ENCODE measurements at regions not wholly inside any gene's neighbourhood (a gene's known extent, or its start where the extent isn't known, plus 50 kb on each side); places are given as distances from the start of the nearest gene placed in this dataset.
"Not testable (repeated sequence)": the region's sequence is repeated elsewhere in the genome, so short reads cannot be mapped to it uniquely, and the experiment has no call there.

DNA sequence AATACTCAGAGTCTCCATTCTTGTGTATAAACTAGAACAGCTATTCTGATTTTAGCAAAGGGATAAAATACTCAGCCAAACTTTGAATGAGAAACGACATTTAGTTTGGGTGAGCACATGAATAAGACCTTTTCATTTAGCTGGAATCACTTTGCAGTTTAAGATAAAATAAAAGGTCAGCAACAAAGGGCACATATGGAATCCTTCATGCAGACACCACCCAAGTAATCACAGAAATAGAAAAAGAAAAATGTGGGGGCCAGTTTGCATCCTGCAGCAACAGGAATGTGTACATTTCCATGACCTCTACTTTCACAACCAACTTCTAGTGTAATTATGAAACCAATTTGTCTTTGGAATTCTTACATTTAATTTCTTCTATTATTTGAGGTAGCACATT, 1637.4 kb downstream of the PCDH9 start:
- WGBS, 2 donors: 33 to 58% methylated on average over 1 of the region's 1 CpG
- intact Hi-C loops (cut with DNase I): no loop called here
- TF ChIP-seq POLR2A (IDR thresholded peaks at IDR 0.05) (no peak), CTCF (IDR thresholded peaks at IDR 0.05) (no peak)

GRCh38 chr13:65585346-65585745, 1644.8 kb downstream of the PCDH9 start:
- no peak for TF ChIP-seq CTCF (IDR thresholded peaks at IDR 0.05)
- TF ChIP-seq POLR2A (IDR thresholded peaks at IDR 0.05): no peak
- H3K36me3 ChIP-seq (replicated peaks in 1 of 2; ENCODE audit: insufficient read depth in 1 of 2, low read depth in 2 of 2): no peaks in the 10 kb centered on the region
- intact Hi-C loops (cut with DNase I): no loop called here
- H3K27me3 ChIP-seq: no peaks in the 10 kb centered on the region
- DNase-seq: no peak
- no peak for ATAC-seq
- no peak overlapping the region for H3K27ac ChIP-seq
- 57 to 60% methylated on average over 6 to 10 of the region's 10 CpGs for WGBS, 2 donors
- no peaks in the 10 kb centered on the region for H3K4me1 ChIP-seq
- no peaks in the 10 kb centered on the region for H3K9me3 ChIP-seq
- H3K4me3 ChIP-seq: no peak overlapping the region

More for the DNA sequence above, 1637.4 kb downstream of the PCDH9 start:
- Histone ChIP-seq H3K4me3 (no peak overlapping the region), H3K27ac (no peak overlapping the region), H3K36me3 (replicated peaks in 1 of 2; ENCODE audit: insufficient read depth in 1 of 2, low read depth in 2 of 2) (no peaks in the 10 kb centered on the region), H3K9me3 (no peaks in the 10 kb centered on the region), H3K4me1 (no peaks in the 10 kb centered on the region), H3K27me3 (no peaks in the 10 kb centered on the region)
- ATAC-seq (no peak), DNase-seq (no peak)

DNA sequence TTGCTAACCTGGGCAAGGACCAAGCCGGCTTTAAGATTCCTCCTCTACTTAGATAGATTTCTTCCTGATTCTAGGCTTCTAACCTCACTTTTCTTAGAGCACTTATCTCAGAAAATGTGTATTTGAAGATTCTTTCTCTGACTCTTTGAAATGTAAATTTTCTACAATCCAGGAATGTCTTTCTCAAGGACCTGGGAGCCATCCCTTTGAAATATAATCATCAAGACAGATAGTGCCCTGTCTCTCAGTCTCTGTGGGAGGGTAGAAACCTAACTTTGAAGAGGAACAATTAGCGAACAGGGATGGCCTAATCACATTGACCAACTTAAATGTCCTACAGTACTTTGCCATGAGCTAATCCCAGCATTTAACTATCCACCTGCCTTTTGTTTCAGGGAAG, 1646.0 kb downstream of the PCDH9 start:
- no peak for DNase-seq
- intact Hi-C loops (cut with DNase I): no loop called here
- Histone ChIP-seq H3K27ac (no peak overlapping the region), H3K36me3 (replicated peaks in 1 of 2; ENCODE audit: insufficient read depth in 1 of 2, low read depth in 2 of 2) (no peaks in the 10 kb centered on the region), H3K9me3 (no peaks in the 10 kb centered on the region), H3K27me3 (no peaks in the 10 kb centered on the region), H3K4me3 (no peak overlapping the region), H3K4me1 (no peaks in the 10 kb centered on the region)
- 22 to 28% methylated on average over 2 of the region's 2 CpGs for WGBS, 2 donors
- TF ChIP-seq CTCF (IDR thresholded peaks at IDR 0.05) (no peak), POLR2A (IDR thresholded peaks at IDR 0.05) (no peak)
- no peak for ATAC-seq

DNA sequence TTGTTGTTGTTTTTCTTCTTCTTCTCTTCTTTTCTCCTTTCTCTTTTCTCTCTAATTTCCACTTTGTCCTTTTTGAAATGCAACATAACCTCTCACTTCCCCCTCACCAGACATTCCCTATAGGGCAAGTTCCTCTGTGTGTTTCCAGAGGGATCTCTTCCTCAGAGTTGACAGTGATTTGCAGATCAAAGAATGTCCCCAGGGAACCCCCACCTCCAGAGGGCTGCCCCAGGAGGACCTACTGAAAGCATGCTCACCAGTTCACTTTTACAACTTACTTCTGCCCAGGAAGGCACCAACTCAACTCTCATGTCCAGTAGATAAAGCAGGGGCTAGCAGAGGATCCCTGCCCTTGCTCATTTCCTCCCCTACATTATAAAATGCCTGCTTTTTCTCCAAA, 1648.0 kb downstream of the PCDH9 start:
- ATAC-seq (no peak), DNase-seq (no peak)

GRCh38 chr13:65564561-65564960, 1665.6 kb downstream of the PCDH9 start:
- H3K27me3 ChIP-seq; H3K4me1 ChIP-seq; ATAC-seq; intact Hi-C loops (cut with DNase I); H3K4me3 ChIP-seq; H3K36me3 ChIP-seq (replicated peaks in 1 of 2; ENCODE audit: insufficient read depth in 1 of 2, low read depth in 2 of 2); DNase-seq; H3K9me3 ChIP-seq; H3K27ac ChIP-seq: not testable (repeated sequence)
- 56 to 70% methylated on average over 5 of the region's 5 CpGs for WGBS, 2 donors

More for the DNA sequence above, 1648.0 kb downstream of the PCDH9 start:
- H3K4me3 ChIP-seq: no peak overlapping the region
- H3K36me3 ChIP-seq (replicated peaks in 1 of 2; ENCODE audit: insufficient read depth in 1 of 2, low read depth in 2 of 2): no peaks in the 10 kb centered on the region
- TF ChIP-seq CTCF (IDR thresholded peaks at IDR 0.05) (no peak), POLR2A (IDR thresholded peaks at IDR 0.05) (no peak)
- H3K4me1 ChIP-seq: no peaks in the 10 kb centered on the region
- no peak overlapping the region for H3K27ac ChIP-seq
- intact Hi-C loops (cut with DNase I): no loop called here
- no peaks in the 10 kb centered on the region for H3K9me3 ChIP-seq
- no peaks in the 10 kb centered on the region for H3K27me3 ChIP-seq
